ENCODE measurements at regions not wholly inside any gene's neighbourhood (a gene's known extent, or its start where the extent isn't known, plus 50 kb on each side); places are given as distances from the start of the nearest gene placed in this dataset.

GRCh38 chr3:189534531-189534930 lies 96.7 kb upstream of the TP63 start:
- Histone ChIP-seq H4K91ac (ENCODE audit: low read depth, low read length) (no peak overlapping the region), H3K4me3 (ENCODE audit: low read depth, low read length) (no peak overlapping the region), H3K79me2 (ENCODE audit: control insufficient read depth, insufficient read depth, low read length, poor library complexity) (no peaks in the 10 kb centered on the region), H3K9ac (ENCODE audit: low read length) (no peak overlapping the region), H3K36me3 (ENCODE audit: control insufficient read depth in 1 of 2, insufficient read depth in 2 of 2, low read length in 2 of 2) (no peaks in the 10 kb centered on the region), H3K18ac (ENCODE audit: low read length) (no peak overlapping the region), H4K8ac (ENCODE audit: low read depth, low read length) (no peak overlapping the region), H3K27ac (ENCODE audit: low read depth, low read length) (no peak overlapping the region), H2AK5ac (ENCODE audit: low read length) (no peak overlapping the region), H3K79me1 (ENCODE audit: low read length) (no peaks in the 10 kb centered on the region), H3K9me3 (ENCODE audit: insufficient read depth, low read depth, low read length) (no peaks in the 10 kb centered on the region), H2BK5ac (ENCODE audit: low read depth, low read length, poor library complexity) (no peak overlapping the region), H2AFZ (ENCODE audit: insufficient read depth, low read length, poor library complexity) (no peak overlapping the region), H2BK120ac (ENCODE audit: insufficient read depth, low read length, poor library complexity) (no peak overlapping the region), H3K4me1 (ENCODE audit: control insufficient read depth in 1 of 2, insufficient read depth in 2 of 2, low read length in 2 of 2) (no peaks in the 10 kb centered on the region), H3K4ac (ENCODE audit: low read depth, low read length) (no peak overlapping the region), H3K14ac (ENCODE audit: low read length) (no peak overlapping the region), H3K23ac (ENCODE audit: low read length) (no peak overlapping the region), H3K27me3 (ENCODE audit: insufficient read depth, low read length) (no peaks in the 10 kb centered on the region), H4K12ac (ENCODE audit: low read depth, low read length) (no peak overlapping the region), H3K4me2 (ENCODE audit: low read length) (no peak overlapping the region), H2BK12ac (ENCODE audit: low read length) (no peak overlapping the region)
- no CpG with 5 or more reads among the region's 2 CpGs for WGBS (ENCODE audit: extremely low coverage, insufficient coverage, insufficient read length)
- no peak for DNase-seq

- Histone ChIP-seq H3K18ac (ENCODE audit: low read length) (no peak overlapping the region), H3K27me3 (ENCODE audit: insufficient read depth, low read length) (no peaks in the 10 kb centered on the region), H2AFZ (ENCODE audit: insufficient read depth, low read length, poor library complexity) (no peak overlapping the region), H3K9ac (ENCODE audit: low read length) (no peak overlapping the region), H2AK5ac (ENCODE audit: low read length) (no peak overlapping the region), H2BK120ac (ENCODE audit: insufficient read depth, low read length, poor library complexity) (no peak overlapping the region), H4K8ac (ENCODE audit: low read depth, low read length) (no peak overlapping the region), H2BK12ac (ENCODE audit: low read length) (no peak overlapping the region), H2BK5ac (ENCODE audit: low read depth, low read length, poor library complexity) (no peak overlapping the region), H3K23ac (ENCODE audit: low read length) (no peak overlapping the region), H3K4me2 (ENCODE audit: low read length) (no peak overlapping the region), H4K91ac (ENCODE audit: low read depth, low read length) (no peak overlapping the region), H3K14ac (ENCODE audit: low read length) (no peak overlapping the region), H3K9me3 (ENCODE audit: insufficient read depth, low read depth, low read length) (no peaks in the 10 kb centered on the region), H3K4ac (ENCODE audit: low read depth, low read length) (no peak overlapping the region), H3K79me1 (ENCODE audit: low read length) (no peaks in the 10 kb centered on the region), H3K79me2 (ENCODE audit: control insufficient read depth, insufficient read depth, low read length, poor library complexity) (no peaks in the 10 kb centered on the region), H3K36me3 (ENCODE audit: control insufficient read depth in 1 of 2, insufficient read depth in 2 of 2, low read length in 2 of 2) (no peaks in the 10 kb centered on the region), H3K4me1 (ENCODE audit: control insufficient read depth in 1 of 2, insufficient read depth in 2 of 2, low read length in 2 of 2) (no peaks in the 10 kb centered on the region), H3K27ac (ENCODE audit: low read depth, low read length) (no peak overlapping the region), H3K4me3 (ENCODE audit: low read depth, low read length) (no peak overlapping the region), H4K12ac (ENCODE audit: low read depth, low read length) (no peak overlapping the region)
- no CpG with 5 or more reads among the region's 1 CpG for WGBS (ENCODE audit: extremely low coverage, insufficient coverage, insufficient read length)
- no peak for DNase-seq
Measured at GRCh38 chr3:189537135-189537534, 94.1 kb upstream of the TP63 start.

GRCh38 chr3:189547448-189547847 lies 83.7 kb upstream of the TP63 start:
- no peaks in the 10 kb centered on the region for H3K79me2 ChIP-seq (ENCODE audit: control insufficient read depth, insufficient read depth, low read length, poor library complexity)
- no peaks in the 10 kb centered on the region for H3K79me1 ChIP-seq (ENCODE audit: low read length)
- no peak overlapping the region for H3K4me2 ChIP-seq (ENCODE audit: low read length)
- H3K4ac ChIP-seq (ENCODE audit: low read depth, low read length) = no peak overlapping the region
- H2AFZ ChIP-seq (ENCODE audit: insufficient read depth, low read length, poor library complexity) = no peak overlapping the region
- no peak overlapping the region for H2BK5ac ChIP-seq (ENCODE audit: low read depth, low read length, poor library complexity)
- no peaks in the 10 kb centered on the region for H3K36me3 ChIP-seq (ENCODE audit: control insufficient read depth in 1 of 2, insufficient read depth in 2 of 2, low read length in 2 of 2)
- no peak for DNase-seq
- H3K27me3 ChIP-seq (ENCODE audit: insufficient read depth, low read length) = no peaks in the 10 kb centered on the region
- no peak overlapping the region for H3K14ac ChIP-seq (ENCODE audit: low read length)
- H3K4me1 ChIP-seq (ENCODE audit: control insufficient read depth in 1 of 2, insufficient read depth in 2 of 2, low read length in 2 of 2) = no peaks in the 10 kb centered on the region
- no peak overlapping the region for H3K23ac ChIP-seq (ENCODE audit: low read length)
- no peak overlapping the region for H4K12ac ChIP-seq (ENCODE audit: low read depth, low read length)
- no peaks in the 10 kb centered on the region for H3K9me3 ChIP-seq (ENCODE audit: insufficient read depth, low read depth, low read length)
- H2BK120ac ChIP-seq (ENCODE audit: insufficient read depth, low read length, poor library complexity) = no peak overlapping the region
- H4K91ac ChIP-seq (ENCODE audit: low read depth, low read length) = no peak overlapping the region
- H2BK12ac ChIP-seq (ENCODE audit: low read length) = no peak overlapping the region
- H3K4me3 ChIP-seq (ENCODE audit: low read depth, low read length) = no peak overlapping the region
- no peak overlapping the region for H2AK5ac ChIP-seq (ENCODE audit: low read length)
- H3K9ac ChIP-seq (ENCODE audit: low read length) = no peak overlapping the region
- H3K18ac ChIP-seq (ENCODE audit: low read length) = no peak overlapping the region
- H3K27ac ChIP-seq (ENCODE audit: low read depth, low read length) = no peak overlapping the region
- H4K8ac ChIP-seq (ENCODE audit: low read depth, low read length) = no peak overlapping the region

GRCh38 chr3:189548053-189548452 lies 83.1 kb upstream of the TP63 start:
- H3K14ac ChIP-seq (ENCODE audit: low read length) = no peak overlapping the region
- no peak overlapping the region for H2BK12ac ChIP-seq (ENCODE audit: low read length)
- H2BK120ac ChIP-seq (ENCODE audit: insufficient read depth, low read length, poor library complexity) = no peak overlapping the region
- no peak for DNase-seq
- no peak overlapping the region for H4K91ac ChIP-seq (ENCODE audit: low read depth, low read length)
- no peak overlapping the region for H4K12ac ChIP-seq (ENCODE audit: low read depth, low read length)
- H3K27ac ChIP-seq (ENCODE audit: low read depth, low read length) = no peak overlapping the region
- H3K27me3 ChIP-seq (ENCODE audit: insufficient read depth, low read length) = no peaks in the 10 kb centered on the region
- H4K8ac ChIP-seq (ENCODE audit: low read depth, low read length) = no peak overlapping the region
- H3K79me1 ChIP-seq (ENCODE audit: low read length) = no peaks in the 10 kb centered on the region
- H3K9me3 ChIP-seq (ENCODE audit: insufficient read depth, low read depth, low read length) = no peaks in the 10 kb centered on the region
- H3K4me2 ChIP-seq (ENCODE audit: low read length) = no peak overlapping the region
- H3K9ac ChIP-seq (ENCODE audit: low read length) = no peak overlapping the region
- H3K4me3 ChIP-seq (ENCODE audit: low read depth, low read length) = no peak overlapping the region
- no peak overlapping the region for H2AK5ac ChIP-seq (ENCODE audit: low read length)
- no peak overlapping the region for H3K23ac ChIP-seq (ENCODE audit: low read length)
- no peak overlapping the region for H3K4ac ChIP-seq (ENCODE audit: low read depth, low read length)
- no peak overlapping the region for H2BK5ac ChIP-seq (ENCODE audit: low read depth, low read length, poor library complexity)
- no peak overlapping the region for H2AFZ ChIP-seq (ENCODE audit: insufficient read depth, low read length, poor library complexity)
- no peaks in the 10 kb centered on the region for H3K4me1 ChIP-seq (ENCODE audit: control insufficient read depth in 1 of 2, insufficient read depth in 2 of 2, low read length in 2 of 2)
- H3K36me3 ChIP-seq (ENCODE audit: control insufficient read depth in 1 of 2, insufficient read depth in 2 of 2, low read length in 2 of 2) = no peaks in the 10 kb centered on the region
- H3K79me2 ChIP-seq (ENCODE audit: control insufficient read depth, insufficient read depth, low read length, poor library complexity) = no peaks in the 10 kb centered on the region
- H3K18ac ChIP-seq (ENCODE audit: low read length) = no peak overlapping the region

- Histone ChIP-seq H3K9ac (ENCODE audit: low read length) (no peak overlapping the region), H3K79me1 (ENCODE audit: low read length) (no peaks in the 10 kb centered on the region), H3K23ac (ENCODE audit: low read length) (no peak overlapping the region), H3K4me2 (ENCODE audit: low read length) (no peak overlapping the region), H3K9me3 (ENCODE audit: insufficient read depth, low read depth, low read length) (no peaks in the 10 kb centered on the region), H4K91ac (ENCODE audit: low read depth, low read length) (no peak overlapping the region), H4K12ac (ENCODE audit: low read depth, low read length) (no peak overlapping the region), H4K8ac (ENCODE audit: low read depth, low read length) (no peak overlapping the region), H3K18ac (ENCODE audit: low read length) (no peak overlapping the region), H2BK5ac (ENCODE audit: low read depth, low read length, poor library complexity) (no peak overlapping the region), H2BK12ac (ENCODE audit: low read length) (no peak overlapping the region), H3K14ac (ENCODE audit: low read length) (no peak overlapping the region), H3K27ac (ENCODE audit: low read depth, low read length) (no peak overlapping the region), H3K36me3 (ENCODE audit: control insufficient read depth in 1 of 2, insufficient read depth in 2 of 2, low read length in 2 of 2) (no peaks in the 10 kb centered on the region), H3K4me1 (ENCODE audit: control insufficient read depth in 1 of 2, insufficient read depth in 2 of 2, low read length in 2 of 2) (no peaks in the 10 kb centered on the region), H2BK120ac (ENCODE audit: insufficient read depth, low read length, poor library complexity) (no peak overlapping the region), H3K27me3 (ENCODE audit: insufficient read depth, low read length) (no peaks in the 10 kb centered on the region), H3K79me2 (ENCODE audit: control insufficient read depth, insufficient read depth, low read length, poor library complexity) (no peaks in the 10 kb centered on the region), H3K4me3 (ENCODE audit: low read depth, low read length) (no peak overlapping the region), H2AFZ (ENCODE audit: insufficient read depth, low read length, poor library complexity) (no peak overlapping the region), H3K4ac (ENCODE audit: low read depth, low read length) (no peak overlapping the region), H2AK5ac (ENCODE audit: low read length) (no peak overlapping the region)
- no peak for DNase-seq
- no CpG with 5 or more reads among the region's 2 CpGs for WGBS (ENCODE audit: extremely low coverage, insufficient coverage, insufficient read length)
Measured at GRCh38 chr3:189551007-189551406, 80.2 kb upstream of the TP63 start.
